SKM-1 treated with dmso at 0.1 percent for 144 hours (cell line): ENCODE measurements at regions not wholly inside any gene's neighbourhood (a gene's known extent, or its start where the extent isn't known, plus 50 kb on each side); places are given as distances from the start of the nearest gene placed in this dataset.

Experiments used
- DNase-seq: peaks from one replicate; lab custom pipeline; 2025; ENCODE audit not compliant: unreplicated experiment; lab: John Stamatoyannopoulos, UW

DNA sequence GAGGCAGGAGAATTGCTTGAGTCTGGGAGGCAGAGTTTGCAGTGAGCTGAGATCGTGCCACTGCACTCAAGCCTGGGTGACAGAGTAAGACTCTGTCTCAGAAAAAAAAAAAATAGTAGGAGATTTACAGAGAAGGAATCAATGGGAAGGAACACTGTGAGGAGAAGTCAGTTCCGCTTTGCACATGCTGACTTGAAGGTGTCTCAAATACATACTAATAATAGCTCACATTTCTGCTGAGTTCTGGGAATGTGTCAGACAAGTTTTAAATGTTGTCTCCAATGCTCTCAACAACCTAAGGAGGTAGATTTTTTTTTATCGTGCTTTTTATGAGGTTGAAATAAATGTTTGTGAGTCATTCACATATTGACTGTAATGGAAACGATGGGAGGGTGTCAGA, 654.9 kb upstream of the CELF2 start:
- DNase-seq: no peak

DNA sequence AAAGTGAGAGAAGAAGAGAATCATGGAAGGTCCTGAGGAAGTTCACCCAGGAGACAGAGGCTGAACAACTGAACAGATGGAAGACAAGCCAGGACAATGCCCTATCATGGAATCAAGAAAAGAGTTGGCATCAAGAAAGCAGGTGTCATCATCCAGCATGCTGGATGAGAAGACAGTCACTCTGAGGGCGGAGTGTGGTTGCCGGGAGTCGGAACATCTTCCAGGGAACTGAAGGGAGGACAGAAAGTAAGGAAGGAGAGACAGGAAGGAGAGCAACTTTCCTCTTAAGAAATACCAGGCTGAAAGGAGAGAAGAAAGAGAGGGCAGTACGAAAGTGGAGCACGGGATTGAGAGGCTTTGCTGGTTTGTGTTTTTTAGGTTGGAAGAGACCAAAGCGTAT, 654.5 kb upstream of the CELF2 start:
- DNase-seq: no peak

DNA sequence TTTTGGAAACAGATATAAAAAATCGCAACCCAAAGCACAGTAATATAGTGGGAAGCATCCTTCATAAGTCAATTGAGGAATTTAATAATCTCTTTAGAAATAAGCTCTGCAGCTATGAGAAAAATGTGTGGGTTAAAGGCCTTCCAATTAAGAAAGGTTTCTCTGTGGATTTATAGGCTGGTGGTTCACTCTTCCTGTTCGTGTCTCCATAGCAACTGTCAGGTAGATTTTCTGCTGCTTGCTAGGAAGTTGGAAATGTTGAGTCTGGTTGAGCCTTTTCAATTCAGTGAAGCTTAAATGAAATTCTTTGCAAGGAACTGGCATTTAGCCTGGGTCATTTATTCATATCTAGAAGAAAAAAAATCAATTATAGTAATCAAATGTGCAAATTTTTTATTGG, 652.8 kb upstream of the CELF2 start:
- DNase-seq: no peak

DNA sequence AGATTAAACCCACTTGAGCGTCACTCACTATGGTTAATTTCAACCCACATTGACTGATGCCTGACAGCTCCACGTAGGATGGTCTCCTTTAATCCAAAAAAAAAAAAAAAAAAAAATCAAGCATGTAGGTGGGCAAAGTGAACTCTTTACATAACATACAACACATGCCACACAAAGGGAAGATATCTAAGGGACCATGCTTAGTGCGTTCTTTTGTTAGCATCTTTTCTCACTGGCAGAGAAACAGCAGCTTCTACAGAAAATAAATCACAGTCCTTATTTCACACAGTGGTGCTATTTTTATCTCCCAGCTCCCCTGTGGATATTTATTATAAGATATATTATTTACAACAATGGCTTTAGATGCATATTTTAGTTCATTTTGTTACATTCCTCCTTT, 652.0 kb upstream of the CELF2 start:
- DNase-seq: no peak

DNA sequence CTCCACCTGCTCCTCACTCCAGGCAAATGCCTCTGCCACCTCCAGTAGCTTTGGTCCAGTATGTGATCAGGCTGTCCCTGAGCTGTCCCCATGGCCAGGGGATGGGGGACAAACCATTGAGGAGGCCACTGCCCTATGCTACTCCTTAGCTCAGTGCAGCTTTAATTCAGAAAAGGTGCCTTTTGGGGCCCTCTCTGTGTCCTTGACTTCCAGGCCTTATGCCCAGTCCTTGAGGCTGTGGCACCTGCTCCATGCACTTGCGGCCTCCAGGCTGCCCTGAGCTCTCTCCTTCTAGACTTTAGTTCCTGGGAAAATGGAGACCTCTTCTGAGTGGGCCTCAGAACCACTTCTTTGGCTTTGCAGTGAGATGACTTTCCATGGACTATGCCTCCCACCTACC, 650.8 kb upstream of the CELF2 start:
- no peak for DNase-seq

DNA sequence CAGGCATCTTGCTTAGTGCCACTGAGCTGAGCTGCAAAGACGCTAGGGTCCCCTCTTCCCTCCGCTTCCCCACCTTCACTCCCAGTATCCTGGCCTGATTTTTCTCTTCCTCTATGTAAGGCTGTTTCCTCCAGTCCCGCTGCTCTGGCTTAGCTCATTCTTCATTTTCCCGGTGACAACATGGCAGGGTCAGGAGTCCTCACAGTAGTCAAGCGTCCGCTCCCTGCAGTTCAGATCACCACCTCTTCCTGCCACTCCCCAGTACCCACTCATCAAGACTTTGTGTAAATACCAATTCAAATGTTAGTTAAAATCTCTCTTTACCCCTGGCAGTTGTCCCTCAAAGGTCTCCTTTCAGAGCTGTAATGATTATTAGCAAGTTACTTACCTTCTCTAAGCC, 650.4 kb upstream of the CELF2 start:
- DNase-seq: no peak

DNA sequence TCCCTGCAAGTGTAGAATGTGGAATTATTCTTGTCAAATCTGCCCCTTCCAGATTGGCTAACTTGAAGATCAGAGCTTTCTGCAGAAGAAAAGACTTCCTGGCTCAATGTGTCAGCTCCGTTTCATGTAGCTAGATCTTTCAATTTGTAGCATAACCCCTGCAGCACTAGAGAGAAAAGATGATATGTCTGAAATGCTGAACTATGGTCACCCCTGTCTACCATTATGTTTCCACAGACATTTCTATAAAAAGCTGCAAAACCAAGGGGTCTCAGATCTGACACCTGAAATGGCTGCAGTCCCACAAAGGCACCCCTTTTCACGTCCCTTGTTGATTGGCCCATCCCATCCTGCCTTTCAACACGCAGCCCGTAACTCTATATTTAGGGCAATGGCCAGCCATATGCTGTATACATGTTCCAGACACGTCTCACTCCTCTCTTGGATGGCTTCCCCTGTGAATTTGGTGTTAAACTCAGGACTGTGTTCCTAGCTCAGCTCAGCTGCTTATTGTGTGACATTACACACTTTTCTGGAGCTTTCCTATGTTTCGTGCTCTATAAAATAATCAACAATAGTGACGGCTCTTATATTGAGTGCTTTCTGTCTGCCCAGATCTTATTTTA, 648.6 kb upstream of the CELF2 start:
- DNase-seq: no peak

DNA sequence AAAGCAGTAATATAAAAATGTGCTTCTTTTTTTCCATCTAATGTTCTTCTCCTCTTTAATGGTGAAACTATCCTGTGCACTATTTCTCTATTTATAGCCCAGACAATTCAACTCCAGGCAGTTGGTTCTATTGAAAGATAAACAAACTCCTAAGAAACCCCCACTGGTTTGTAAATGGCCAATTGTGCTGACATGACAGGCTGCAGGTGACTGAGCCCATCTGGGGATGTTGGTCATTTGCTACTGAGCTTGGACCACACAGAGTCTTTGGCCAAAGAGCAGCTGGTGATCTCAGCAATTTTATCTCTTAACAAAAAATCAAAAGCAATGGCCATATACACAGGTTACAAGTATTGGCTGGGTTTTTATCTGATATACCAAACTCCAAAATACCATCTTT, 631.8 kb upstream of the CELF2 start:
- DNase-seq: no peak

DNA sequence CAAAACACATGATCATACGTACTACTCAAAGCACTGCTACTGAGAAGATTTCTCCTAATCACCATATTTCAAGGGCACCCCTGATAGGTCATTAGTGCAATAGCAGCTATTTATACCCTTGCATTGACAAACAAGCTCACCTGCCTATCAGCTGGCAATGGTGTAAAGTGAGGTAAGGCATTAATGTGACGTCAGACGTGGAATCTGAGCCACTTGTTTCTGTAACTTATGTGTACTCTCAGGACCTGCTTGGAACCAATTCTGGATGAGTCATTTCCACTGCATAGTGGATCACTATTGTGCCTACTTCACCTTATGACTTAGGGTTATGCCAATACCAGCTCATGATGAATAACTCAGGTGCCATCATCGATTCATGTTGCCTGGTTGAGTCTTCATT, 628.5 kb upstream of the CELF2 start:
- no peak for DNase-seq

DNA sequence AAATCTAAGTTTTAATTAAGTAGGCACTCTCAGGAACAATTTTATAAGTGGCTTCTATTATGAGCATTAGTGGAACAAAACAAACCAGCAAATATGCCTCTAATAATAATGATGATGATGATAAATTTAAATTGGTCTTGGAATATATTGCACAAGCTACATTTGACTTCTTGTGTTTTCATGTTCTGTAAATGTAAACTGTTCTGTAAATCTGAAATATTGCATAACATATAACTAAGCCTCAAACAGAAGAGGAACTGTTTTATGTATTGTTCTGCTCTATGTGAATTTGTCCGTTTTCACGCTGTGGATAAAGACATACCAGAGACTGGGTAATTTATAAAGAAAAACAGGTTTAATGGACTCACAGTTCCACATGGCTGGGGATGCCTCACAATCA, 625.2 kb upstream of the CELF2 start:
- no peak for DNase-seq

DNA sequence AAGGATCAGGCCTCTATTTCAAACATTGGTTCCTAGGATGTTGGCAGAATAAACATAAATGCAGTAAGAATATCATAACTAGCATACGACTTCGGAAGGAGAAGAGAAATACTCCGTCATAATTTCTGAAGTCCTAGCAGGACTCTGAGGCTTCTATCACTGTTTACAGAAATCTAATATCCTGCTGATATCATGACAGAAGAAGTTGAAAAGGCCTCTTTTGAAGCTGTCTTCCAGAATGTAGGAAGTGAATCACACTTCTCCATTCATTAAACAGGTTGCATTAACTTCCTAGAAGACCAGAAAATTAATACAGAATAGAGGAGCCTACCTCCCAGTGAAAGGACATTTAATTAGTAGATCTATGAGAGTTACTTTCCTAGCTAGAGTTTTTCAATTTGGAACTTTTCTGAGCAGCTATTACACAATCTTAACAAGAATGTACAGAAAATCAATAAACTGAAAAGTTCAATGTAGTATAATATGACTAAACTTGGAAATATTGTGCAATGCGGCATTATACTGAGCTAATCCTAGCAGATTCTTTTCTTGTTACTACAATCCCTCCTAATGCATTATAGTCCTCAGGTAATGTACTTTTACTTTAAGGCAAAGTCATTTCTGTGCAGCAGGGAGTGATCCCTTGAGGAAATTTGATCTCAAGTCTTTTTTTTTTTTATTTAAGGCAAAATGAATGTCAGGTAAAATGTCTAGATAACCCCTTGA, 622.6 kb upstream of the CELF2 start:
- no peak for DNase-seq

DNA sequence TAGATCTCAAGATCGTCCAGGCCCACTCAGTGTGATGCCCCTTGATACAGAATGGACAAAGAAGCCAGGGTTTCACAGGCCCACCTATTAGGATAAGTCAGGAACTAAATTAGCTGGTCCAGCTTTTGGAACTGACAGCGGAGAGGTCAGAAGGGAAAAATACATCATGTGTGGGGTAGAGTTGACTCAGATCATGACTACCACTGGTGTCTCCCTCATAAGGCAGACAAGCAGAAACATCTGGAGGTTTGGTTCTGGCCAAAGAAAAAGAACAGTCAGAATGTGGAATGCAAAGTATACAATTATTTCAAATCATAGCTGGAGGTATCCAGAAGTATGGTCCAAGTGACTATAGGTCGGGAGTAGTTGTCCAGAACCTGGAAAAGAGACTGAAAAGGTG, 621.1 kb upstream of the CELF2 start:
- no peak for DNase-seq

DNA sequence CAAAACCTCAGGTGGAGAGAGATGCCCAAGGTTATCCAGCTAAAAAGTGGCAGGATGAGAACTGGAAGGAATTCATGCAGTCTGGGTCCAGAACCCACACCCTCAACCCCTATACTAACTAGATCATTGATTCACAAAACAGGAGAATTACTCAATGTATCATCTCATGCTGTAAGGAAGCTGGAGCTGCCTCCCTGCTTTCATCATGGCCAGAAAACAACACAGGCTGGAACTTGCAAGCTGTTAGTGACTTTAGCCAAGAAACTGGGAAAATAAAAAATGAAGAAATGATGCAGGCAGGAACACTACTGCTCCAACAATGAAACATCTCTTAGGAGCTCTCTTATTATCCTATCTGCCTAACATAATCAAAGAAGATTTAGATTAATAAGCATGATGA, 619.8 kb upstream of the CELF2 start:
- no peak for DNase-seq

DNA sequence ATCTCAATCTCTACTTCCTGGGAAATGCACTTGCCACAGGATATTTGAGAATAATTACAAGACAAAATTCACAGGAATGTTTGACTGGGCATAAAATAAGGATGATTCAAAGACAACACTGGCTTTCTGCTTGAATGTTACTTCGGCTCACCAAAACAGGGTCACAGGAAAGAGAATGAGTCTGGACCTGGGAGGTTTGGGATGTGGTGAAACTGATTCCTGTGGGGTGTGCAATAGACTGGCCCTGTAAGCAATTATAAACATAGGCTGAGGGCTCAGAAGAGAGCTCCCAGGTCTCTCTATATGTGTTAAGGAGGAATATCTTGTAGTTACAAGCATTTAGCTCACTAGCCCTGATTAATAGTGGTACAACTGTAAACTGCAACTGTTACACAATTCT, 613.9 kb upstream of the CELF2 start:
- no peak for DNase-seq

DNA sequence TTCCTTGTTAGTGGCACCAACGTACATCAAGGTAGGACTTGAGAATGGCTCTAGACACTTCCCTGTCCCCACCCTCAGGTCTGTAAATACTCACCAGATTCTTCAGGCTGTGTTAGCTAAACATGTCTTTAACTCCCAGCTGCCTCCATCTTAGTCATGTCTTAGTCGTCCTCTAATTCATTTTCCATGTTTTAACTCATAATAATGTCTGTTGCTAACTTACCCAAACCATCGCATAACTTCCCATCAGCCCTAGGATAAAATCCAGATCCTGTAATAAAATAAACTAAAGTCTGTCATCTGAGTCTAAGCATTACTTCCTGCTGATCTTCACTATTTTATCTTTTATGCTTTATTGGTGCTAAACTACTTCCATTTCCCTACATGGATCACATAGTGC, 600.0 kb upstream of the CELF2 start:
- no peak for DNase-seq

DNA sequence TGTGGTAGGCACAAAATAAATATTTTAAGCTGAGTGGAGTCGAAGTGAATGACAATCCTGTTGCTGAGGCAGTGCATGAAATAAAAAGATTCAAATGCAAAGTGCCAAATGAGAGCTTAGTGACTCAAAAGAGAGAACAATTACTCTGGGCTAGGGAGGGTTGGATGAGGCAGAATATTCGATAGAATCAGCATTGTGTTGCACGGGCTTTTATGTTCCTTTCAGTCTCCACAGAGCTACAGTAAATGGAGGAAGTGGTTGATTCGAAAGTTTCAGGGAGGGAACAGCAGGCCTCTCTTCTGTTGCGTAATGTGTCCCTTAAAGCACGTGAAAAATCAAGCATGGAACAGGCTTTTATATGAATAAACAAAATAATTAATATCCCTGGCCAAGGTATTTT, 599.3 kb upstream of the CELF2 start:
- DNase-seq: peak; percentile 55

DNA sequence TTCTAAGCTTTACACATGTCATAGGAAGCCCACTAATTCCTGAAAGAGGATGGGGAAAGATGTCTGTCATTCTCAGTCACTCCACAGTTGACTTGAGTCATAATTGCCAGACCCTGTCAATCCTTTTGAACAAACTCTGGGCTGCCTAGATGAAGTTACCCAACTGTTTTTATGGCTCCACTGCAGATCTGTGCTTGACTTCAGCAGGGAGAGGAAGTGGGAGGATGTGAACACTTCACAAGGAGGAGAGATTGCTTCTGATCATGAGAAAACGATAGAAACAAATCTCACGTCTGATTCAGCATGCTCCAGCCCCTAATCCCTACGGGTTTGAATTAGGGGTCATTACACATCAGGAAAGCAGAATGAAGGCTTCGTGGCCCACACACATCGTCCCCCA, 596.6 kb upstream of the CELF2 start:
- DNase-seq: no peak

DNA sequence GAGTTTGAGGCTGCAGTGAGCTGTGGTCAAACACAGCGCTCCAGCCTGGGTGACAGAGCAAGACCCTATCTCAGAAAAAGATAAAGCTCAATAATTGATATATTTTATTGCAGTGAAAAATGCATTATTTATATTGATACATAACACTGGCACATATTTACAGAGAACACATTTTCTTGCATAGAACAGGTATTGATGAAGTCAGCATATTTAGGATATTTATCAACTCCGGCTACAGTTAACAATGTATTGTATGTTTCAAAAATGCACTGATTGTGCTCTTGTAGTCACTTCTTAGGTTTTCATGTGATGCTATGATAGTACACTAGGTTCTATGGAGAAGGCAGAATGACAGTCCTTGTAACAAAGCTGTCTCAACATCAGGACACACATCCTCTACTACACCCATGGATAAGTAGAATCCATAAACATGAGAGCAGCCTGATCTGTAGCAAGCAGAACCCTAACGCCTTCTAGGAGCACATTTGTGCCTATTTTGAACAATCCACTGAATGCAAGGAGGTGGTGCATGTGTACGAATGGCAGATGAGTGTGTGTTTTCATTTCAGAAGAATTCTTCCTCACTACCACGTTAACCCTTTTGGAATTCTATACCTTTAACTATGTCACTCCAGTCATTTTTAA, 586.1 kb upstream of the CELF2 start:
- no peak for DNase-seq

DNA sequence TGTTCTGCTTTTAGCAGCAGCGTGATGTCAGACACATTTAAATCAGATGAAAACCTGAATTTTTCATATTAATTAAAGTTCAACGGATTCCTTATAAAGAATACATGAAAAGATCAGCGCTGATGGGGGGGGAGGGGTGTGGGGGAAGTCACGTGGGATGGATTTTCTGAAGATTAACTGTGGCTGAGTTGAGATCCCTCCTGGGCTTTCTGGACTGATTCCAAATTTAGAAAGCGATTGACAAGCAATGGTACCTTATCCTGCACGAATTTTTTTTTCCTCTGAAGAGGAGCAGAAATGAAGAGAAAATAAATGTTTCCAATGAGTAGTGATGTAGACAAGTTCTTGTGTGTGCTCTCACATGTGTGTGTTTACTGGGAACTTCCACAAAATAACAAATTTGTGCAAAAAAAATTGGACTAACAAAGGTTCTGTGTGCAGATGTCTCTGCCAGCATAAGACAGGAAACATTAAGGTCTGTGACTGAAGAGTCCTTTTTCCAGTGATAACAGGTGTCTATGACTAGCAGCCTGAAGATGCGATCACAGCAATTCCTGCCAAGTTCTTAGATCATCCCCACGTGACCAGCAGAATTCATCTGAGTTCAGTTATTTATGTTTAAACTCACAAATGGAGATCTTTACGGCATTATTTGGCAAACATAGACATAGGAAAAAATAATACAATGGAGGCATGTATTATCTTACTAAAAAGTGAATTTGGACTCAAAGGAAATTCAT, 585.2 kb upstream of the CELF2 start:
- DNase-seq: no peak

DNA sequence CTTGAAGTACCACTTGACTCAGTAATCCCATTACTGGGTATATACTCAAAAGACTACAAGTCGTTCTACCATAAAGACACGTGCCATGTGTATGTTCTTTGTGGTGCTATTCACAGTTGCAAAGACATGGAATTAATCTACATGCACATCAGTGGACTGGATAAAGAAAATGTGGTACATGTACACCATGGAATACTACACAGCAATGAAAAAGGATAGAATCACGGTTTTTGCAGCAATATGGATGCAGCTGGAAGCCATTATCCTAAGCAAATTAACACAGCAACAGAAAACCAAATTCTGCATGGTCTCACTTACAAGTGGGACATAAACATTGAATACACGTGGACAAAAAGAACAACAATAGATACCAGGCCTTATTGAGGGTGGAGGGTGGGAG, 583.4 kb upstream of the CELF2 start:
- DNase-seq: no peak

DNA sequence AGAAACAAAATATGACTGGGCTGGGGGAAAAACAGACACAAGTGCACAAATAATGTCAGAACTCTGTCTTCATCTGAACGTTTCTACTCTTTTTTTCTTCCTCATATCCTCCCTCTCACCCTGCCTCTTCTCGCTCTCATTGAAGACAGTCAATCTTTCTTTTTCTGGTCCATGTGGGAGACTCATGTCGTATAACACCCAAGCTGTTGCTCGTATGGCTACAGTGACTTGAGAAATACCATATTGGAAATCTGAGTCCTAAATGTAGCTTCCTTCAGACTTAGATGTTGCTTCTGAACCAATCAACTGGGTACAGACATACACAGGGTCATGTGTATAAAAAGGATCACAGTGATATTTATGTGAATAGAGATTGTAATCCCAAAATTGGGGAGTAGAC, 579.8 kb upstream of the CELF2 start:
- DNase-seq: no peak
